ENCODE measurements at regions not wholly inside any gene's neighbourhood (a gene's known extent, or its start where the extent isn't known, plus 50 kb on each side); places are given as distances from the start of the nearest gene placed in this dataset.

GRCh38 chr4:32290102-32290501, 1569.9 kb downstream of the PCDH7 start:
- in situ Hi-C loops (cut with HindIII; ENCODE audit: low pct_ligation_motif_present, low pct_unique_long_range_greater_than_20kb, low sequenced_read_pairs), result no loop called here
- no peak for DNase-seq

GRCh38 chr4:32318926-32319325, 1598.8 kb downstream of the PCDH7 start:
- in situ Hi-C loops (cut with HindIII; ENCODE audit: low pct_ligation_motif_present, low pct_unique_long_range_greater_than_20kb, low sequenced_read_pairs), result no loop called here
- DNase-seq, result no peak

GRCh38 chr4:32321421-32321820, 1601.3 kb downstream of the PCDH7 start:
- no peak for DNase-seq
- in situ Hi-C loops (cut with HindIII; ENCODE audit: low pct_ligation_motif_present, low pct_unique_long_range_greater_than_20kb, low sequenced_read_pairs), result no loop called here

- in situ Hi-C loops (cut with HindIII; ENCODE audit: low pct_ligation_motif_present, low pct_unique_long_range_greater_than_20kb, low sequenced_read_pairs), result no loop called here
- DNase-seq, result no peak
Observed at GRCh38 chr4:32334759-32335158, 1614.6 kb downstream of the PCDH7 start.

- no peak for DNase-seq
- in situ Hi-C loops (cut with HindIII; ENCODE audit: low pct_ligation_motif_present, low pct_unique_long_range_greater_than_20kb, low sequenced_read_pairs), result no loop called here
Observed at GRCh38 chr4:32337403-32337802, 1617.2 kb downstream of the PCDH7 start.

- in situ Hi-C loops (cut with HindIII; ENCODE audit: low pct_ligation_motif_present, low pct_unique_long_range_greater_than_20kb, low sequenced_read_pairs), result no loop called here
- no peak for DNase-seq
Observed at GRCh38 chr4:32340591-32340990, 1620.4 kb downstream of the PCDH7 start.

- in situ Hi-C loops (cut with HindIII; ENCODE audit: low pct_ligation_motif_present, low pct_unique_long_range_greater_than_20kb, low sequenced_read_pairs), result no loop called here
- no peak for DNase-seq
Observed at GRCh38 chr4:32341342-32341741, 1621.2 kb downstream of the PCDH7 start.

- no peak for DNase-seq
- in situ Hi-C loops (cut with HindIII; ENCODE audit: low pct_ligation_motif_present, low pct_unique_long_range_greater_than_20kb, low sequenced_read_pairs), result no loop called here
Observed at GRCh38 chr4:32342054-32342453, 1621.9 kb downstream of the PCDH7 start.

- DNase-seq, result no peak
- in situ Hi-C loops (cut with HindIII; ENCODE audit: low pct_ligation_motif_present, low pct_unique_long_range_greater_than_20kb, low sequenced_read_pairs), result no loop called here
Observed at GRCh38 chr4:32349026-32349425, 1628.9 kb downstream of the PCDH7 start.

- in situ Hi-C loops (cut with HindIII; ENCODE audit: low pct_ligation_motif_present, low pct_unique_long_range_greater_than_20kb, low sequenced_read_pairs), result no loop called here
- DNase-seq, result peak; percentile 35
Observed at GRCh38 chr4:32374206-32374605, 1654.0 kb downstream of the PCDH7 start.

- in situ Hi-C loops (cut with HindIII; ENCODE audit: low pct_ligation_motif_present, low pct_unique_long_range_greater_than_20kb, low sequenced_read_pairs), result no loop called here
- DNase-seq, result no peak
Observed at GRCh38 chr4:32393806-32394205, 1673.6 kb downstream of the PCDH7 start.

GRCh38 chr4:32394255-32394654, 1674.1 kb downstream of the PCDH7 start:
- no peak for DNase-seq
- in situ Hi-C loops (cut with HindIII; ENCODE audit: low pct_ligation_motif_present, low pct_unique_long_range_greater_than_20kb, low sequenced_read_pairs), result no loop called here

GRCh38 chr4:32396507-32397070, 1676.4 kb downstream of the PCDH7 start:
- DNase-seq, result no peak
- in situ Hi-C loops (cut with HindIII; ENCODE audit: low pct_ligation_motif_present, low pct_unique_long_range_greater_than_20kb, low sequenced_read_pairs), result no loop called here

GRCh38 chr4:32400870-32401269, 1680.7 kb downstream of the PCDH7 start:
- in situ Hi-C loops (cut with HindIII; ENCODE audit: low pct_ligation_motif_present, low pct_unique_long_range_greater_than_20kb, low sequenced_read_pairs), result no loop called here

GRCh38 chr4:32417113-32417704, 1697.0 kb downstream of the PCDH7 start:
- in situ Hi-C loops (cut with HindIII; ENCODE audit: low pct_ligation_motif_present, low pct_unique_long_range_greater_than_20kb, low sequenced_read_pairs), result no loop called here
- DNase-seq, result peak; percentile 8

More at GRCh38 chr4:32400870-32401269, 1680.7 kb downstream of the PCDH7 start:
- no peak for DNase-seq

GRCh38 chr4:32423267-32423666, 1703.1 kb downstream of the PCDH7 start:
- in situ Hi-C loops (cut with HindIII; ENCODE audit: low pct_ligation_motif_present, low pct_unique_long_range_greater_than_20kb, low sequenced_read_pairs), result no loop called here
- no peak for DNase-seq

GRCh38 chr4:32425243-32425642, 1705.1 kb downstream of the PCDH7 start:
- in situ Hi-C loops (cut with HindIII; ENCODE audit: low pct_ligation_motif_present, low pct_unique_long_range_greater_than_20kb, low sequenced_read_pairs), result no loop called here

GRCh38 chr4:32427566-32427965, 1707.4 kb downstream of the PCDH7 start:
- in situ Hi-C loops (cut with HindIII; ENCODE audit: low pct_ligation_motif_present, low pct_unique_long_range_greater_than_20kb, low sequenced_read_pairs), result no loop called here
- DNase-seq, result no peak

More at GRCh38 chr4:32425243-32425642, 1705.1 kb downstream of the PCDH7 start:
- no peak for DNase-seq

- in situ Hi-C loops (cut with HindIII; ENCODE audit: low pct_ligation_motif_present, low pct_unique_long_range_greater_than_20kb, low sequenced_read_pairs), result no loop called here
- no peak for DNase-seq
Observed at GRCh38 chr4:32429151-32429550, 1709.0 kb downstream of the PCDH7 start.

GRCh38 chr4:32435308-32435707, 1715.1 kb downstream of the PCDH7 start:
- DNase-seq, result no peak
- in situ Hi-C loops (cut with HindIII; ENCODE audit: low pct_ligation_motif_present, low pct_unique_long_range_greater_than_20kb, low sequenced_read_pairs), result no loop called here
